ENCODE measurements at regions not wholly inside any gene's neighbourhood (a gene's known extent, or its start where the extent isn't known, plus 50 kb on each side); places are given as distances from the start of the nearest gene placed in this dataset.
"Not testable (repeated sequence)": the region's sequence is repeated elsewhere in the genome, so short reads cannot be mapped to it uniquely, and the experiment has no call there.

GRCh38 chr4:83205760-83206159 lies 78.8 kb downstream of the COQ2 start:
- ChIA-PET CTCF (no interaction called here), POLR2A (no interaction called here)
- no peak overlapping the region for H3K4me3 ChIP-seq (ENCODE audit: low read depth, low read length)
- DNase-seq (ENCODE audit: low read depth, low spot score) = no peak
- TF ChIP-seq, protein P1, sequence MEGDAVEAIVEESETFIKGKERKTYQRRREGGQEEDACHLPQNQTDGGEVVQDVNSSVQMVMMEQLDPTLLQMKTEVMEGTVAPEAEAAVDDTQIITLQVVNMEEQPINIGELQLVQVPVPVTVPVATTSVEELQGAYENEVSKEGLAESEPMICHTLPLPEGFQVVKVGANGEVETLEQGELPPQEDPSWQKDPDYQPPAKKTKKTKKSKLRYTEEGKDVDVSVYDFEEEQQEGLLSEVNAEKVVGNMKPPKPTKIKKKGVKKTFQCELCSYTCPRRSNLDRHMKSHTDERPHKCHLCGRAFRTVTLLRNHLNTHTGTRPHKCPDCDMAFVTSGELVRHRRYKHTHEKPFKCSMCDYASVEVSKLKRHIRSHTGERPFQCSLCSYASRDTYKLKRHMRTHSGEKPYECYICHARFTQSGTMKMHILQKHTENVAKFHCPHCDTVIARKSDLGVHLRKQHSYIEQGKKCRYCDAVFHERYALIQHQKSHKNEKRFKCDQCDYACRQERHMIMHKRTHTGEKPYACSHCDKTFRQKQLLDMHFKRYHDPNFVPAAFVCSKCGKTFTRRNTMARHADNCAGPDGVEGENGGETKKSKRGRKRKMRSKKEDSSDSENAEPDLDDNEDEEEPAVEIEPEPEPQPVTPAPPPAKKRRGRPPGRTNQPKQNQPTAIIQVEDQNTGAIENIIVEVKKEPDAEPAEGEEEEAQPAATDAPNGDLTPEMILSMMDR (IDR thresholded peaks at IDR 0.05; ENCODE audit: insufficient read depth, low read length, missing control alignments) = no peak

DNA sequence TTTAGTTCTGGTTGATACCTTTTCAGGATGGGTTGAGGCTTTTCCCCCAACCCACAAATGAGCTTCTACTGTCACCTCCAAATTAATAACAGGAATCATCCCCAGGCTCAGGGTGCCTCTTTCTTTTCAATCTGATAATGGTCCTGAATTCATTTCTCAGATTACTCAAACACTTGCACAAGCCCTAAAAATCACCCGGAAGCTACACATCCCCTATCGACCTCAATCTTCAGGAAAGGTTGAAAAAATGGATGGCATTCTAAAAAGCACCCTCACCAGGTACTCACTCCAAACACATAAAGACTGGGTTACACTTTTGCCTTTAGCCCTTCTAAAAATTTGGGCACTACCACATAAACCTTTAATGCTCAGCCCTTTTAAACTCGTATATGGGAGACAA lies 79.9 kb downstream of the COQ2 start:
- TF ChIP-seq, protein P1 (IDR thresholded peaks at IDR 0.05; ENCODE audit: insufficient read depth, low read length, missing control alignments) = no peak
- ChIA-PET CTCF (no interaction called here), POLR2A (no interaction called here)
- no peak overlapping the region for H3K4me3 ChIP-seq (ENCODE audit: low read depth, low read length)
- no peak for DNase-seq (ENCODE audit: low read depth, low spot score)

GRCh38 chr4:83201761-83202160 lies 82.8 kb downstream of the COQ2 start:
- ChIA-PET CTCF (no interaction called here), POLR2A (no interaction called here)
- H3K4me3 ChIP-seq (ENCODE audit: low read depth, low read length) = no peak overlapping the region
- TF ChIP-seq, protein P1 (IDR thresholded peaks at IDR 0.05; ENCODE audit: insufficient read depth, low read length, missing control alignments) = no peak
- DNase-seq (ENCODE audit: low read depth, low spot score) = no peak

DNA sequence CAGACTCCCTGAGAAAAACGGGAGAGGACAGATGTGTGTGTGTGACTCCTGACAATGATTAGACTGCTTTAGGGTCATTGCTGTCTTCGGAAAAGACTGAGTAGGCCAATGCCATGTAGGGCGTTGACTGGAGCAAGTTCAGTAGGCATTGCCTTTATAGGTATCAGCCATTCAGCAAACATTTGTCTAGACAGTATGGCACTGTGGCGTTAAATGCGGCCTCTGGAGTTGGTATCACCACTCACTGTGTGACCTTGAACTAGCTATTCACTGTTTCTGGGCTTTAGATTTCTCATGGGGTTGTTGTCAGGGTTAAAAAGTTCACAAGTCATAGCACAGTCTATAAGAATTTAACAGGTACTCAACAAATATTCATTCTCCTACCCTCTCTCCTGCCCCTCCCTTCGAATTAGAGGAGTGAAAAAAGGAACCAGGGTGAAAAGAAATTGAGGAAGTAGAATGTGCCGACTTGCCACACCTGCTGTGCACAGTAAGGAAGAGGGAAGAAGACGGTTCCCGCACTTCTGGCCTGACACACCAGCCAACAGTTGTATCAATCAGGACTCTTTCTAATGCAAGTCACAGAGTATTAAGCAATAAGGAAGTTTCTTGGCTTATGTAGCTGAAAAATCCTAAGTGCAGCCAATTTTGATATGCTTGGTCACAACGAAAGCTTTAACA lies 83.2 kb upstream of the PLAC8 start:
- DNase-seq (ENCODE audit: low read depth, low spot score) = no peak
- TF ChIP-seq, protein P1 (IDR thresholded peaks at IDR 0.05; ENCODE audit: insufficient read depth, low read length, missing control alignments) = no peak
- CTCF ChIA-PET = interaction anchor here (0.8 kb wide), 1 partner anchor 87 kb away, joined by 3 read pairs; no protein-coding TSS in a partner anchor
- POLR2A ChIA-PET = no interaction called here
- no peak overlapping the region for H3K4me3 ChIP-seq (ENCODE audit: low read depth, low read length)

GRCh38 chr4:83196921-83197320 lies 82.4 kb upstream of the PLAC8 start:
- TF ChIP-seq, protein P1 (IDR thresholded peaks at IDR 0.05; ENCODE audit: insufficient read depth, low read length, missing control alignments) = no peak
- POLR2A ChIA-PET = no interaction called here
- DNase-seq (ENCODE audit: low read depth, low spot score) = no peak
- CTCF ChIA-PET = interaction anchor here (0.8 kb wide), 1 partner anchor 87 kb away, joined by 3 read pairs; no protein-coding TSS in a partner anchor
- no peak overlapping the region for H3K4me3 ChIP-seq (ENCODE audit: low read depth, low read length)

- TF ChIP-seq, protein P1 (IDR thresholded peaks at IDR 0.05; ENCODE audit: insufficient read depth, low read length, missing control alignments) = no peak
- DNase-seq (ENCODE audit: low read depth, low spot score) = no peak
- POLR2A ChIA-PET = no interaction called here
- CTCF ChIA-PET = no interaction called here
- H3K4me3 ChIP-seq (ENCODE audit: low read depth, low read length) = no peak overlapping the region
These were observed 80.7 kb upstream of the PLAC8 start for GRCh38 chr4:83195269-83195668.

DNA sequence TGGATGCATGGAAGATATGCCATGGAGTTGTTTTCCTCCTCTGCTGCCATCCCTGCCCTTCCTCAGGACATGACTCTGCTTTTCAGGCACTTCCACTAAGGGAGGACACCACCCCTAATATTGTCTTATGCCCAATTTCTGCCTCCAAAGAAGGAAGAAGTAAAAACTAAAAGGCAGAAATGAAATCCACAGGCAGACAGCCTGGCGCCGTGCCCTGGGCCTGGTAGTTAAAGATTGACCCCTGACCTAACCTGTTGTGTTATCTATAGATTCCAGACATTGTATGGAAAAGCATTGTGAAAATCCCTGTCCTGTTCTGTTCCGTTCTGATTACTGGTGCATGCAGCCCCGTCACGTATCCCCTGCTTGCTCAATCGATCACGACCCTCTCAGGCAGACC lies 80.1 kb upstream of the PLAC8 start:
- POLR2A ChIA-PET; DNase-seq (ENCODE audit: low read depth, low spot score); CTCF ChIA-PET; H3K4me3 ChIP-seq (ENCODE audit: low read depth, low read length): not testable (repeated sequence)

Data from AG04449 (cell line).